MM.1S (cell line): ENCODE measurements at regions not wholly inside any gene's neighbourhood (a gene's known extent, or its start where the extent isn't known, plus 50 kb on each side); places are given as distances from the start of the nearest gene placed in this dataset.

Experiments used
- DNase-seq: peaks from one replicate; pipeline ENCODE4 v3.0.0-alpha.2; 2015
- H2AFZ ChIP-seq: fragments of 300-600 bp; sonication (generic); 2 replicates; pipeline ENCODE4 v1.6.0; 2016; ENCODE audit warnings: antibody characterized with exemption, low read length
- H3F3A ChIP-seq: fragments of 300-600 bp; sonication (generic); 2 replicates; pipeline ENCODE4 v1.6.1; 2016; ENCODE audit warnings: mild to moderate bottlenecking, antibody characterized with exemption, low read length, moderate library complexity, mixed read lengths; ENCODE audit not compliant: insufficient read depth
- H3K27ac ChIP-seq: fragments of 300-600 bp; sonication (generic); 2 replicates; pipeline ENCODE4 v1.5.1; 2016; ENCODE audit warnings: mild to moderate bottlenecking, low read length
- H3K27me3 ChIP-seq: fragments of 300-600 bp; sonication (generic); replicated peaks from 2 replicates; pipeline ENCODE4 v1.6.0; 2016; ENCODE audit warnings: low read length; ENCODE audit not compliant: insufficient read depth
- H3K36me3 ChIP-seq: fragments of 300-600 bp; sonication (generic); replicated peaks from 2 replicates; pipeline ENCODE4 v1.6.1; 2016; ENCODE audit warnings: mild to moderate bottlenecking, low read length, mixed read lengths; ENCODE audit not compliant: insufficient read depth
- H3K4me1 ChIP-seq: fragments of 300-600 bp; sonication (generic); 2 replicates; pipeline ENCODE4 v1.6.1; 2016; ENCODE audit warnings: low read length, mixed read lengths
- H3K4me2 ChIP-seq: fragments of 300-600 bp; sonication (generic); 2 replicates; pipeline ENCODE4 v1.6.0; 2016; ENCODE audit warnings: low read depth, low read length
- H3K4me3 ChIP-seq: fragments of 300-600 bp; sonication (generic); 2 replicates; pipeline ENCODE4 v1.5.1; 2016; ENCODE audit warnings: low read length, mixed read lengths
- H3K79me2 ChIP-seq: fragments of 300-600 bp; sonication (generic); 2 replicates; pipeline ENCODE4 v1.6.1; 2016; ENCODE audit warnings: mixed run types, low read length, mixed read lengths
- H3K9ac ChIP-seq: fragments of 300-600 bp; sonication (generic); 2 replicates; pipeline ENCODE4 v1.6.1; 2016; ENCODE audit warnings: low read length, mixed read lengths
- H3K9me2 ChIP-seq: fragments of 300-600 bp; sonication (generic); replicated peaks from 2 replicates; pipeline ENCODE4 v1.6.1; 2016; ENCODE audit warnings: mild to moderate bottlenecking, low read length, mixed read lengths; ENCODE audit not compliant: insufficient read depth
- H3K9me3 ChIP-seq: fragments of 300-600 bp; sonication (generic); replicated peaks from 2 replicates; pipeline ENCODE4 v1.6.1; 2016; ENCODE audit warnings: mild to moderate bottlenecking, low read length, mixed read lengths; ENCODE audit not compliant: insufficient read depth
- H4K20me1 ChIP-seq: fragments of 300-600 bp; sonication (generic); 2 replicates; pipeline ENCODE4 v1.6.1; 2016; ENCODE audit warnings: mild to moderate bottlenecking, low read length, moderate library complexity, mixed read lengths; ENCODE audit not compliant: insufficient read depth
- CTCF ChIP-seq: fragments of 300-600 bp; sonication (generic); IDR thresholded peaks from 2 replicates; pipeline ENCODE4 v1.5.1; 2016; ENCODE audit warnings: antibody characterized with exemption, low read length, mixed read lengths
- EZH2 ChIP-seq: fragments of 300-600 bp; sonication (generic); optimal IDR thresholded peaks from 2 replicates; pipeline ENCODE3; 2017; ENCODE audit warnings: low read depth, mild to moderate bottlenecking, antibody characterized with exemption, low read length, mixed read lengths
- EZH2phosphoT487 ChIP-seq: fragments of 300-600 bp; sonication (generic); IDR thresholded peaks from 2 replicates; pipeline ENCODE4 v1.6.1; 2018; ENCODE audit warnings: antibody characterized with exemption, low read length

GRCh38 chr11:82082976-82083375 lies 650.7 kb downstream of the FAM181B start:
- Histone ChIP-seq H3K9me2 (no peaks in the 10 kb centered on the region), H3K4me2 (no peak overlapping the region), H3K9ac (no peak overlapping the region), H3K36me3 (no peaks in the 10 kb centered on the region), H3K79me2 (no peaks in the 10 kb centered on the region), H3K27me3 (no peaks in the 10 kb centered on the region), H3K9me3 (no peaks in the 10 kb centered on the region), H2AFZ (no peak overlapping the region), H4K20me1 (no peaks in the 10 kb centered on the region), H3K4me1 (no peaks in the 10 kb centered on the region), H3F3A (no peaks in the 10 kb centered on the region), H3K27ac (no peak overlapping the region), H3K4me3 (no peak overlapping the region)
- no peak for TF ChIP-seq CTCF
- no peak for TF ChIP-seq EZH2phosphoT487
- no peak for TF ChIP-seq EZH2
- no peak for DNase-seq

GRCh38 chr11:82080160-82080559 lies 653.5 kb downstream of the FAM181B start:
- no peaks in the 10 kb centered on the region for H3K9me2 ChIP-seq
- TF ChIP-seq EZH2 (no peak), CTCF (no peak), EZH2phosphoT487 (no peak)

GRCh38 chr11:82076126-82076525 lies 657.5 kb downstream of the FAM181B start:
- H3K4me1 ChIP-seq, result no peaks in the 10 kb centered on the region
- no peak overlapping the region for H3K27ac ChIP-seq
- no peaks in the 10 kb centered on the region for H3K79me2 ChIP-seq
- no peaks in the 10 kb centered on the region for H3K36me3 ChIP-seq
- H4K20me1 ChIP-seq, result no peaks in the 10 kb centered on the region
- no peak for DNase-seq
- no peak overlapping the region for H3K4me2 ChIP-seq
- no peaks in the 10 kb centered on the region for H3K9me3 ChIP-seq
- H3K4me3 ChIP-seq, result no peak overlapping the region
- TF ChIP-seq EZH2, result no peak
- no peak for TF ChIP-seq CTCF
- no peak for TF ChIP-seq EZH2phosphoT487
- no peaks in the 10 kb centered on the region for H3K27me3 ChIP-seq
- no peak overlapping the region for H3K9ac ChIP-seq
- no peak overlapping the region for H2AFZ ChIP-seq
- H3K9me2 ChIP-seq, result no peaks in the 10 kb centered on the region
- H3F3A ChIP-seq, result no peaks in the 10 kb centered on the region

More at GRCh38 chr11:82080160-82080559, 653.5 kb downstream of the FAM181B start:
- Histone ChIP-seq H4K20me1 (no peaks in the 10 kb centered on the region), H3K79me2 (no peaks in the 10 kb centered on the region), H3K36me3 (no peaks in the 10 kb centered on the region), H3K4me3 (no peak overlapping the region), H3K4me2 (no peak overlapping the region), H3F3A (no peaks in the 10 kb centered on the region), H3K4me1 (no peaks in the 10 kb centered on the region), H2AFZ (no peak overlapping the region), H3K9me3 (no peaks in the 10 kb centered on the region), H3K27ac (no peak overlapping the region), H3K9ac (no peak overlapping the region), H3K27me3 (no peaks in the 10 kb centered on the region)
- DNase-seq, result no peak
